K562 (cell line): ENCODE measurements at regions not wholly inside any gene's neighbourhood (a gene's known extent, or its start where the extent isn't known, plus 50 kb on each side); places are given as distances from the start of the nearest gene placed in this dataset.

Experiments used
- ATAC-seq: fragments of 200-7000 bp; cut with Tn5 transposase; 3 replicates; pipeline ENCODE4 v1.9.1; 2020; ENCODE audit warnings: moderate library complexity
- BruUV-seq: library from RNA; stranded (reverse); fragments of 400-500 nt; replicated peaks from 2 replicates; lab custom pipeline; 2021; lab: Mats Ljungman, UMichigan
- CTCF ChIA-PET: fragments of 300-600 bp; formaldehyde crosslinking; extraction: SDS; loops from one replicate; lab custom pipeline; 2021; ENCODE audit warnings: low intra/inter-chr PET ratio; lab: Yijun Ruan, JAX
- POLR2A ChIA-PET: fragments of 300-600, 350-650 bp; sonication (Branson Sonifier 250); formaldehyde crosslinking; extraction: SDS; loops from one replicate; lab custom pipeline; 2021; ENCODE audit warnings: antibody characterized with exemption, inconsistent platforms; lab: Yijun Ruan, JAX
- DNase-seq, 4 experiments: peaks; one replicate each; pipeline versions ENCODE4 v3.0.0 to v3.0.0-alpha.2; 2011 to 2018; ENCODE audit warnings: low spot score in 3 of 4, mixed read lengths in 3 of 4; ENCODE audit errors: extremely low read depth in 1 of 4
- FAIRE-seq: peaks from 2 replicates; lab custom pipeline; 2011; peaks lifted over from hg19 to GRCh38; lab: Jason Lieb, UNC
- H2AFZ ChIP-seq: 2 replicates; pipeline ENCODE4 v1.6.0; 2011; ENCODE audit warnings: low read depth, low read length, control low read depth, inconsistent platforms
- H3K27ac ChIP-seq: fragments of 200-600 bp; 3 replicates; pipeline ENCODE4 v1.8.0; 2011; ENCODE audit warnings: low read depth, mild to moderate bottlenecking, control low read depth, inconsistent platforms, low read length, moderate library complexity, mixed read lengths; ENCODE audit errors: extremely low read depth
- H3K27me3 ChIP-seq, 2 experiments: fragments of 300-600 bp in 1 of 2; 2 replicates in 1 of 2; 3 replicates in 1 of 2; pipeline versions ENCODE4 v1.6.0 to v1.8.0; 2011; ENCODE audit warnings: inconsistent platforms in 2 of 2, low read length in 2 of 2, mild to moderate bottlenecking in 1 of 2, mixed read lengths in 1 of 2, moderate library complexity in 1 of 2; ENCODE audit not compliant: control insufficient read depth in 2 of 2, insufficient read depth in 2 of 2
- H3K36me3 ChIP-seq: fragments of 300-600 bp; 3 replicates; pipeline ENCODE4 v1.8.0; 2011; ENCODE audit warnings: mild to moderate bottlenecking, low read length, inconsistent platforms; ENCODE audit not compliant: control insufficient read depth, insufficient read depth
- H3K4me1 ChIP-seq, 2 experiments: fragments of 200-600 bp in 1 of 2; replicated peaks in 1 of 2; 2 replicates in 1 of 2; 3 replicates in 1 of 2; pipeline versions ENCODE4 v1.5.1 to v1.8.0; 2011; ENCODE audit warnings: inconsistent platforms in 2 of 2, low read length in 2 of 2, mild to moderate bottlenecking in 1 of 2, mixed read lengths in 1 of 2, moderate library complexity in 1 of 2; ENCODE audit not compliant: control insufficient read depth in 2 of 2, insufficient read depth in 2 of 2
- H3K4me2 ChIP-seq: 2 replicates; pipeline ENCODE4 v1.6.1; 2011; ENCODE audit warnings: low read length, control low read depth, inconsistent platforms, mixed read lengths; ENCODE audit not compliant: insufficient read depth
- H3K4me3 ChIP-seq: fragments of 200-600 bp; sonication (generic), shearing (Covaris generic); 2 replicates; pipeline ENCODE4 v1.5.1; 2016; ENCODE audit warnings: control low read depth, inconsistent platforms
- H3K79me2 ChIP-seq: fragments of 200-600 bp; 3 replicates; pipeline ENCODE4 v1.8.0; 2011; ENCODE audit warnings: low read length, inconsistent platforms; ENCODE audit not compliant: control insufficient read depth, insufficient read depth
- H3K9ac ChIP-seq, 2 experiments: 2 replicates each; pipeline versions ENCODE4 v1.6.0 to v1.6.1; 2011; ENCODE audit warnings: low read depth in 2 of 2, low read length in 2 of 2, control low read depth in 1 of 2, inconsistent platforms in 1 of 2, mild to moderate bottlenecking in 1 of 2, mixed read lengths in 1 of 2; ENCODE audit not compliant: insufficient read depth in 1 of 2
- H3K9me1 ChIP-seq: one replicate; pipeline ENCODE4 v1.6.0; 2011; ENCODE audit warnings: inconsistent platforms, mild to moderate bottlenecking, low read length, moderate library complexity; ENCODE audit not compliant: control insufficient read depth, insufficient read depth
- H3K9me3 ChIP-seq: replicated peaks from 2 replicates; pipeline ENCODE4 v1.5.1; 2011; ENCODE audit warnings: low read depth, low read length, inconsistent platforms; ENCODE audit not compliant: control insufficient read depth, insufficient read depth
- H4K20me1 ChIP-seq: replicated peaks from 2 replicates; pipeline ENCODE4 v1.6.1; 2011; ENCODE audit warnings: low read length, inconsistent platforms, mixed read lengths; ENCODE audit not compliant: control insufficient read depth, insufficient read depth
- ARID3A ChIP-seq: IDR thresholded peaks from 2 replicates; pipeline ENCODE4 v1.6.1; 2012; ENCODE audit warnings: low read depth, low read length, improper control_type of control experiment, borderline replicate concordance
- CREB5 ChIP-seq: fragments of 250-450 bp; sonication (Bioruptor Pico); IDR thresholded peaks from 2 replicates; pipeline ENCODE4 v1.5.0; 2020; ENCODE audit warnings: mild to moderate bottlenecking
- HNRNPK ChIP-seq: fragments of 200-400 bp; formaldehyde crosslinking; IDR thresholded peaks from one replicate; pipeline ENCODE4 v1.6.1; 2018; ENCODE audit warnings: mild to moderate bottlenecking, low read depth, low read length; ENCODE audit not compliant: poor library complexity, severe bottlenecking
- MCM7 ChIP-seq, 2 experiments: fragments of 450-650 bp; IDR thresholded peaks; 2 replicates each; pipeline ENCODE4 v1.6.1; 2016 to 2018
- SAP30 ChIP-seq: fragments of 200-600 bp; sonication (generic); IDR thresholded peaks from 2 replicates; pipeline ENCODE4 v1.6.1; 2012; ENCODE audit warnings: borderline replicate concordance, low read depth, mild to moderate bottlenecking, moderate library complexity, low read length, control low read depth, inconsistent platforms; ENCODE audit not compliant: insufficient read depth, poor library complexity, severe bottlenecking
- SMARCA5 ChIP-seq: fragments of 450-650 bp; IDR thresholded peaks from 2 replicates; pipeline ENCODE4 v1.6.1; 2016
- ZKSCAN3 ChIP-seq: fragments of 250-450 bp; sonication (Bioruptor Pico); IDR thresholded peaks from 2 replicates; pipeline ENCODE4 v1.4.0; 2020
- WGBS: fragments of 100-300 bp; shearing (Covaris generic); methylation state at CpG from one replicate; pipeline ENCODE4 v1.1.6; 2016; ENCODE audit warnings: low coverage, mixed read lengths; ENCODE audit not compliant: insufficient coverage; ENCODE audit errors: missing lambda C conversion rate; 5-methylcytosine and 5-hydroxymethylcytosine counted together
- in situ Hi-C: fragments of 300-500 bp; cut with MboI; formaldehyde crosslinking; loops from 4 replicates; pipeline ENCODE4 v1.15.0; 2018; ENCODE audit warnings: inconsistent platforms, mixed read lengths
- intact Hi-C: fragments of 100-400 bp; cut with micrococcal nuclease; formaldehyde crosslinking; loops from 2 replicates; pipeline ENCODE4 v1.14.2; 2022

GRCh38 chr1:9429342-9429711 lies 109.9 kb upstream of the SLC25A33 start (continued):
- TF ChIP-seq ARID3A (no peak), CREB5 (CRISPR knock-in tag) (no peak), ZKSCAN3 (CRISPR knock-in tag) (no peak)
- TF ChIP-seq, all 486 proteins: peak for 14

- no peaks in the 10 kb centered on the region for H3K9me3 ChIP-seq
- H3K27ac ChIP-seq = no peak overlapping the region
- no peak overlapping the region for H2AFZ ChIP-seq
- no peak overlapping the region for H3K9ac ChIP-seq
- CTCF ChIA-PET = no interaction called here
- no peaks in the 10 kb centered on the region for H3K79me2 ChIP-seq
- no peaks in the 10 kb centered on the region for H4K20me1 ChIP-seq
- intact Hi-C loops (no loop called here), in situ Hi-C loops (no loop called here)
- ATAC-seq (no peak), DNase-seq (no peak), FAIRE-seq (no peak)
- H3K27me3 ChIP-seq = peaks cover 13 to 31% of the 10 kb centered on the region in 2 experiments; a peak in 4 of 5 replicates
- POLR2A ChIA-PET = interaction anchor here (0.5 kb wide), 1 partner anchor 223 kb away, joined by 4 read pairs; no protein-coding TSS in a partner anchor
- WGBS = 30% methylated on average over 11 of the region's 11 CpGs
- peaks cover under 1 to 7% of the 10 kb centered on the region in 2 experiments; a peak in 3 of 5 replicates for H3K4me1 ChIP-seq
- H3K9me1 ChIP-seq = no peaks in the 10 kb centered on the region
- H3K4me2 ChIP-seq = no peak overlapping the region
- H3K36me3 ChIP-seq = no peaks in the 10 kb centered on the region
- BruUV-seq = no TSS peak
- TF ChIP-seq MCM7 (IDR thresholded peaks at IDR 0.05) (no peak), SAP30 (no peak), HNRNPK (no peak), SMARCA5 (no peak)
- H3K4me3 ChIP-seq = no peak overlapping the region
These were observed 104.8 kb upstream of the SLC25A33 start for GRCh38 chr1:9434247-9435152.
